ENCODE measurements at regions not wholly inside any gene's neighbourhood (a gene's known extent, or its start where the extent isn't known, plus 50 kb on each side); places are given as distances from the start of the nearest gene placed in this dataset.

DNA sequence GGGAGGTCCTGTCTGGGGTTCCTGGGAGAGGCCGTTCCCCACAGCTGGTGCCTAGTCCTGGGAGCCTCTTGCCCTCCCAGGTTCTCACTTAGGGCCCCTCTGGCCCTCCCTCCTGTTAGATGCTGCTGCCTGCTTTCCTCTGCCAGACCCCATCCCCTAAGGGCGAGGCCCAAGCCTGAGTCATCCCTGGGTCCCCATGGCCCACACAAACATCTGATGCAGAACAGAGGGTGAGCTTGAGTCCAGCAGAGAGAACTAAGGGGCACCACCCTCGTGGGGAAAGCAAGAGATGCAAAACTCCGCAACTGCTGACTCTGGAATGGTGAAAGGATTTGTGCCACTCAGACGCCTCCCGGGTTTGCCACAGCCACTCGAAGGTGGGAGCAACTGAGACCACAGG lies 58.8 kb upstream of the TRPM1 start:
- in situ Hi-C loops (cut with MboI; ENCODE audit: low pct_ligation_motif_present in 1 of 4, low pct_unique_long_range_greater_than_20kb in 1 of 4, low sequenced_read_pairs in 3 of 4) = no loop called here
- Histone ChIP-seq H3K27ac (no peak overlapping the region), H3K4me3 (no peak overlapping the region), H3K4me1 (no peaks in the 10 kb centered on the region), H3K9me3 (no peaks in the 10 kb centered on the region), H3K27me3 (no peaks in the 10 kb centered on the region), H3K36me3 (no peaks in the 10 kb centered on the region)
- 87% methylated on average over 7 of the region's 7 CpGs; no CpG with 5 or more reads in 1 of the 2 donors for WGBS, 2 donors (ENCODE audit: low coverage in 1 of 2)
- no peak for TF ChIP-seq POLR2AphosphoS5 (IDR thresholded peaks at IDR 0.05)
- TF ChIP-seq POLR2A (IDR thresholded peaks at IDR 0.05) = no peak
- TF ChIP-seq, protein P1, sequence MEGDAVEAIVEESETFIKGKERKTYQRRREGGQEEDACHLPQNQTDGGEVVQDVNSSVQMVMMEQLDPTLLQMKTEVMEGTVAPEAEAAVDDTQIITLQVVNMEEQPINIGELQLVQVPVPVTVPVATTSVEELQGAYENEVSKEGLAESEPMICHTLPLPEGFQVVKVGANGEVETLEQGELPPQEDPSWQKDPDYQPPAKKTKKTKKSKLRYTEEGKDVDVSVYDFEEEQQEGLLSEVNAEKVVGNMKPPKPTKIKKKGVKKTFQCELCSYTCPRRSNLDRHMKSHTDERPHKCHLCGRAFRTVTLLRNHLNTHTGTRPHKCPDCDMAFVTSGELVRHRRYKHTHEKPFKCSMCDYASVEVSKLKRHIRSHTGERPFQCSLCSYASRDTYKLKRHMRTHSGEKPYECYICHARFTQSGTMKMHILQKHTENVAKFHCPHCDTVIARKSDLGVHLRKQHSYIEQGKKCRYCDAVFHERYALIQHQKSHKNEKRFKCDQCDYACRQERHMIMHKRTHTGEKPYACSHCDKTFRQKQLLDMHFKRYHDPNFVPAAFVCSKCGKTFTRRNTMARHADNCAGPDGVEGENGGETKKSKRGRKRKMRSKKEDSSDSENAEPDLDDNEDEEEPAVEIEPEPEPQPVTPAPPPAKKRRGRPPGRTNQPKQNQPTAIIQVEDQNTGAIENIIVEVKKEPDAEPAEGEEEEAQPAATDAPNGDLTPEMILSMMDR (IDR thresholded peaks at IDR 0.05) = no peak
- TF ChIP-seq EP300 (IDR thresholded peaks at IDR 0.05; ENCODE audit: low read depth) = no peak
- intact Hi-C loops (cut with DNase I; ENCODE audit: low total_unique reads) = no loop called here
- no peak for DNase-seq

DNA sequence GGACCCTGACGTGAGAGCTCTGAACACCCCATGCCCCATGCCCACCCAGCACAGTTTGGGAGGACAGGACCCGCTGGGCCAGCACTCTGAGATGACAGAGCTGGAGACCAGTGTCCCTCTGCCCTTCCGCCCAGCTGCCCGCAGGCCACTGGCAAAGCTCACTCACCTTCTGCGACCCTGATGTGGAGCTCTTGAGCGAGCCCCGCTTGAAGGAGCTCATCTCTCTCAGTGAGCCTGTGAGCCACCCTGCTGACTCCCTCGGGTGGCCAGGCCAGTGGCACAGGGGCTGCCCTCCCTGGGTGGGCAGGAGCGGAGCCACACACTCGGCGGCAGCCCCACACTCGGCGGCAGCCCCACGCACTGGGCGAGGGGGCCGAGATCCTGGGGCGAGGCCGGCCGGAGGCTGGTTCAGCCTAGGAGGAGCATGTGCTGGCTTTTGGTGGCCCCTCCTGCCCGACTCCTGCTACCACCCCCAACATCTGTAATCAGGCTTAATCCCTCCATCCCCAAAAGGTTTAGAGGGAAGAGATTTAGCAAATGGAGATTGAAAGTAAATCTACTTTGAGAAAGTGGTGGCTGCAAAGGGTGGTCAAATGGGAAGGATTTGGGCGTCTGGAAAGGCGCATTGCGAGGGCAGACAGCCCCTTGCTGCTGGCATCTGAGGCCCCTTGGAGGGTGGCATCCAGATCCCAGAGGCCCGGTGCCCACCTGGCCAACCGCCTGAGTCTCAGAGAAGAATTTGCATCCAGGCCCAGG lies 59.4 kb upstream of the TRPM1 start:
- H3K4me3 ChIP-seq = no peak overlapping the region
- H3K9me3 ChIP-seq = no peaks in the 10 kb centered on the region
- no peaks in the 10 kb centered on the region for H3K27me3 ChIP-seq
- no peak overlapping the region for H3K27ac ChIP-seq
- TF ChIP-seq, protein P1 (IDR thresholded peaks at IDR 0.05) = no peak
- TF ChIP-seq POLR2A (IDR thresholded peaks at IDR 0.05) (no peak), EP300 (IDR thresholded peaks at IDR 0.05; ENCODE audit: low read depth) (no peak), POLR2AphosphoS5 (IDR thresholded peaks at IDR 0.05) (no peak)
- H3K4me1 ChIP-seq = no peaks in the 10 kb centered on the region
- intact Hi-C loops (cut with DNase I; ENCODE audit: low total_unique reads) (no loop called here), in situ Hi-C loops (cut with MboI; ENCODE audit: low pct_ligation_motif_present in 1 of 4, low pct_unique_long_range_greater_than_20kb in 1 of 4, low sequenced_read_pairs in 3 of 4) (no loop called here)
- no peak for DNase-seq
- WGBS, 2 donors (ENCODE audit: low coverage in 1 of 2) = 90 to 92% methylated on average over 5 to 23 of the region's 25 CpGs
- H3K36me3 ChIP-seq = no peaks in the 10 kb centered on the region

DNA sequence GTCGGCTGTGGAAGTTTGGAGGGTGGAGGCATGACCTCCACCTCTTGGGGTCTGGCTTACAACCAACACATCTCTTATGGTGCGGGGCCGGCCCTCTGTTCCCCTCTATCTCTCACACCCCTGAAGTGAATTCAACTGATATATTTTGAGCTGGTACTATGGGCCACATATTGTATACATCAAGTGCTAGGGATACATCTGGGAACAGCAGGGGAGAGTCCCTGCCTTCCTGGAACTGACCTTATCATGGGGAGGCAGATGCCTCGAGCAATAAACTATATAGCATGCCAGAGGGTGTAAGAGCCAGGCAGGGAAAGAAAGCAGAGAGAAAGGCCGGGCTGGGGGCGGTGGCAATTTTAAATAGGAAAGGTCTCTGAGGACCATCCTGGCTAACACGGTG lies 60.4 kb upstream of the TRPM1 start:
- Histone ChIP-seq H3K27ac (no peak overlapping the region), H3K36me3 (no peaks in the 10 kb centered on the region), H3K27me3 (no peaks in the 10 kb centered on the region), H3K4me1 (no peaks in the 10 kb centered on the region), H3K9me3 (no peaks in the 10 kb centered on the region), H3K4me3 (no peak overlapping the region)
- no peak for TF ChIP-seq POLR2A (IDR thresholded peaks at IDR 0.05)
- TF ChIP-seq POLR2AphosphoS5 (IDR thresholded peaks at IDR 0.05) = no peak
- TF ChIP-seq EP300 (IDR thresholded peaks at IDR 0.05; ENCODE audit: low read depth) = no peak
- TF ChIP-seq, protein P1 (IDR thresholded peaks at IDR 0.05) = no peak
- in situ Hi-C loops (cut with MboI; ENCODE audit: low pct_ligation_motif_present in 1 of 4, low pct_unique_long_range_greater_than_20kb in 1 of 4, low sequenced_read_pairs in 3 of 4) (no loop called here), intact Hi-C loops (cut with DNase I; ENCODE audit: low total_unique reads) (no loop called here)
- WGBS, 2 donors (ENCODE audit: low coverage in 1 of 2) = 86 to 100% methylated on average over 5 to 7 of the region's 7 CpGs
- no peak for DNase-seq

DNA sequence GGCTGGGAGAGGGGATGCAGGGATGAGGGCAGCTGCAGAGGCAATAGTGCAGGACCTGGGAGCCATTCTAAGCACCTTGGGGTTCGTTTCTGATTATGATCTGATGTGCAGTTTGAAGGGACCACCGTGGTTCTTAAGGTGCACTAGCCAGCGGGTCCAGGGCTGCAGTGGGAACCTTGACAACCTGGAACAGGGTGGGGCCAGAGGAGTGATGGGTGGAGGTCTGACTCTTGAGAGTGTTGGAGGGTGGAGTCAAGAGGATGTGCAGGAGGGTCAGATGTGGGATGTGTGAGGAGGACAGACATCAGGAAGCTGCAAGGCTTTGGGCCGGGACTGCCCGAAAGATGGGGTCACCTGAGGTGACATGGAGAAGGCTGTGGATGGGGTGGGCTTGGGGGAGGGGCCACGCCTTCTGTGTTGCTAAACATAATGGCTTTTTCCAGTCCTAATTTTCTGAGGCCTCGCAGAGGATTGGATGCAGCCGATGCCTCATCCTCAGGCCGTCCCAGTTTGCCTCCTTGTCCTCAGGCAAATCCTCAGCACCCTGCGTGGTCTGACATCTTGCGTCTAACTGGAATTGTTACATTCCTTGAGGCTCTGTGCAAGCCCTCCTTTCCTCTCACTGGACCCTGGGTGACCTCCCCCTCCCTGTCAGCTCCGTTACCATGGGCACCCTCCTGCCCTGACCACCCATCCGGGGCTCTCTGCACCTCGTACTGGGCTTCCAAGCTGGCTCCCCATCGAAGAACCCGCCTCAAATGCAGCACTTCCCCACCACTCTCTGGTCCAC lies 61.4 kb upstream of the TRPM1 start:
- no peaks in the 10 kb centered on the region for H3K27me3 ChIP-seq
- WGBS, 2 donors (ENCODE audit: low coverage in 1 of 2) = 84% methylated on average over 16 of the region's 16 CpGs; no CpG with 5 or more reads in 1 of the 2 donors
- DNase-seq = no peak
- intact Hi-C loops (cut with DNase I; ENCODE audit: low total_unique reads) = no loop called here
- no peak overlapping the region for H3K4me3 ChIP-seq
- no peaks in the 10 kb centered on the region for H3K36me3 ChIP-seq
- in situ Hi-C loops (cut with MboI; ENCODE audit: low pct_ligation_motif_present in 1 of 4, low pct_unique_long_range_greater_than_20kb in 1 of 4, low sequenced_read_pairs in 3 of 4) = no loop called here
- TF ChIP-seq, protein P1 (IDR thresholded peaks at IDR 0.05) = no peak
- TF ChIP-seq POLR2AphosphoS5 (IDR thresholded peaks at IDR 0.05) (no peak), EP300 (IDR thresholded peaks at IDR 0.05; ENCODE audit: low read depth) (no peak), POLR2A (IDR thresholded peaks at IDR 0.05) (no peak)
- H3K27ac ChIP-seq = no peak overlapping the region
- no peaks in the 10 kb centered on the region for H3K9me3 ChIP-seq
- no peaks in the 10 kb centered on the region for H3K4me1 ChIP-seq

Measured in transverse colon (tissue), 4 donors.